ENCODE measurements at regions not wholly inside any gene's neighbourhood (a gene's known extent, or its start where the extent isn't known, plus 50 kb on each side); places are given as distances from the start of the nearest gene placed in this dataset.

GRCh38 chr2:20103530-20103929 is 52.1 kb upstream of the LAPTM4A start:
- TF ChIP-seq KAT7 (CRISPR knock-in tag; IDR thresholded peaks at IDR 0.05; ENCODE audit: borderline replicate concordance) (no peak), ZNF232 (CRISPR knock-in tag; IDR thresholded peaks at IDR 0.05) (no peak)
- ATAC-seq (no peak), DNase-seq (ENCODE audit: low spot score) (no peak)
- H3K27ac Mint-ChIP-seq, result no peak overlapping the region
- H3K27me3 Mint-ChIP-seq (ENCODE audit: low read depth), result peaks cover 39% of the 10 kb centered on the region
- ChIA-PET CTCF (interaction anchor here (1.0 to 1.4 kb wide), 7 partner anchors 34 to 187 kb away, joined by 3 to 10 read pairs (median 3); partner anchors contain the start of gene SDC1), POLR2A (no interaction called here)
- H3K4me1 Mint-ChIP-seq, result peaks cover 7% of the 10 kb centered on the region
- no peaks in the 10 kb centered on the region; the same call in 1 of the 2 replicates for H3K36me3 Mint-ChIP-seq
- H3K9me3 Mint-ChIP-seq, result peaks cover 11% of the 10 kb centered on the region; the same call in 1 of the 2 replicates
- H3K4me3 Mint-ChIP-seq, result no peak overlapping the region
